ENCODE measurements at regions not wholly inside any gene's neighbourhood (a gene's known extent, or its start where the extent isn't known, plus 50 kb on each side); places are given as distances from the start of the nearest gene placed in this dataset.

- TF ChIP-seq POLR2A (IDR thresholded peaks at IDR 0.05; ENCODE audit: control extremely low read depth in 1 of 2, low read depth in 2 of 2, low read length in 2 of 2), result no peak
- no peak for TF ChIP-seq TBP (IDR thresholded peaks at IDR 0.05; ENCODE audit: low read depth, low read length)
- no peak for TF ChIP-seq GABPA (IDR thresholded peaks at IDR 0.05; ENCODE audit: borderline replicate concordance, insufficient read depth, low read length)
- TF ChIP-seq CTCF (IDR thresholded peaks at IDR 0.05; ENCODE audit: control extremely low read depth in 1 of 3, insufficient read depth in 1 of 3, low read depth in 1 of 3, low read length in 3 of 3), result no peak
- no peak for TF ChIP-seq KDM1A (IDR thresholded peaks at IDR 0.05; ENCODE audit: borderline replicate concordance, low read length)
- no peak for TF ChIP-seq EGR1 (IDR thresholded peaks at IDR 0.05; ENCODE audit: borderline replicate concordance, low read depth, low read length)
- no peak for TF ChIP-seq MAFK (IDR thresholded peaks at IDR 0.05; ENCODE audit: low read depth, low read length)
- TF ChIP-seq FOSL1 (IDR thresholded peaks at IDR 0.05; ENCODE audit: insufficient read depth, low read depth, low read length), result no peak
- no peak for TF ChIP-seq MAX (IDR thresholded peaks at IDR 0.05)
- no peak for TF ChIP-seq RAD21 (IDR thresholded peaks at IDR 0.05 in 1 of 2, conservative IDR thresholded peaks at IDR 0.05 in 1 of 2; ENCODE audit: low read depth in 2 of 2, low read length in 2 of 2)
- TF ChIP-seq TEAD4 (IDR thresholded peaks at IDR 0.05; ENCODE audit: low read depth, low read length), result no peak
- TF ChIP-seq EZH2 (IDR thresholded peaks at IDR 0.05; ENCODE audit: low read depth, low read length, severe bottlenecking), result no peak
- TF ChIP-seq HDAC2 (IDR thresholded peaks at IDR 0.05; ENCODE audit: borderline replicate concordance in 1 of 2, low read depth in 2 of 2, low read length in 2 of 2), result no peak
- no peak for TF ChIP-seq SAP30 (IDR thresholded peaks at IDR 0.05; ENCODE audit: insufficient read depth, insufficient replicate concordance, low read length)
Measured at GRCh38 chr3:40752492-40752891, 227.7 kb downstream of the ZNF621 start.
